Activated CD8-positive, alpha-beta T cell treated with anti-CD3 and anti-CD28 coated beads for 36 hours (primary cell): ENCODE measurements at regions not wholly inside any gene's neighbourhood (a gene's known extent, or its start where the extent isn't known, plus 50 kb on each side); places are given as distances from the start of the nearest gene placed in this dataset.

Experiments
- ATAC-seq: fragments of 200-7000 bp; cut with Tn5 transposase; one replicate; pipeline ENCODE4 v1.10.0; 2021; ENCODE audit warnings: mild to moderate bottlenecking, moderate library complexity
- CTCF ChIA-PET: fragments of 350-600 bp; sonication (Branson Sonifier 250); formaldehyde crosslinking; loops from one replicate; lab custom pipeline; 2021; ENCODE audit warnings: antibody characterized with exemption; lab: Charles Lee
- POLR2A ChIA-PET: fragments of 350-600 bp; sonication (Branson Sonifier 250); formaldehyde crosslinking; loops from one replicate; lab custom pipeline; 2021; ENCODE audit warnings: antibody characterized with exemption; lab: Charles Lee
- DNase-seq: peaks from one replicate; pipeline ENCODE4 v3.0.0-alpha.2; 2020
- H3K27ac Mint-ChIP-seq: one replicate; pipeline ENCODE4 v1.8.0; 2021; ENCODE audit warnings: mild to moderate bottlenecking, mixed read lengths
- H3K27me3 Mint-ChIP-seq: one replicate; pipeline ENCODE4 v1.8.0; 2021; ENCODE audit warnings: mixed read lengths
- H3K36me3 Mint-ChIP-seq: one replicate; pipeline ENCODE4 v1.8.0; 2021; ENCODE audit warnings: low read depth, mixed read lengths
- H3K4me1 Mint-ChIP-seq: one replicate; pipeline ENCODE4 v1.8.0; 2021; ENCODE audit warnings: low read depth, mixed read lengths
- H3K4me3 Mint-ChIP-seq: one replicate; pipeline ENCODE4 v1.8.0; 2021; ENCODE audit warnings: mild to moderate bottlenecking, moderate library complexity, mixed read lengths
- H3K9me3 Mint-ChIP-seq: one replicate; pipeline ENCODE4 v1.8.0; 2021; ENCODE audit warnings: mixed read lengths
- CTCF ChIP-seq: fragments of 200-600 bp; IDR thresholded peaks from one replicate; pipeline ENCODE4 v1.8.0; 2022; ENCODE audit warnings: antibody characterized with exemption, mild to moderate bottlenecking
- intact Hi-C: fragments of 100-400 bp; cut with micrococcal nuclease; formaldehyde crosslinking; loops from one replicate; pipeline ENCODE4 v1.10.0; 2022

DNA sequence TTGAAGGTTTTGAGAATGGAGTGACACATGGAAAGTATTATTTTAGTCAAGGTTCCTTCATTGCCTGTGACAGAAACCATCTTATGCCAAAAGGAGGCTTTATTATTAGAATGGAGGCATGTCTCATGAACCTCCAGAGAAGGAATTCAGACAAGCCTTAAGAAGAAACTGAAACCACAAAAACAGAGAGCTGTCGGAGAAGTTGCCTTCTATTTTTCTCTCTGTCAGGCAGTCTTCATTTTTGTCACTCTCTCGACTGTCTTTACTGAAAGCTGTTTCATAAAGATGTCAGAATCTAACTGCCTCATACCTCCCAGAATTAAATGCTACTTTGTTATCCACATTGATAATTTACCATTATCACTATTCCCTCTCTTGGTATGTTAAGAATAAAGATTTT is 434.7 kb upstream of the ADGRL4 start:
- no peak overlapping the region for H3K4me3 Mint-ChIP-seq
- peaks cover 7% of the 10 kb centered on the region for H3K9me3 Mint-ChIP-seq
- ATAC-seq: no peak
- ChIA-PET POLR2A (no interaction called here), CTCF (no interaction called here)
- no peak for DNase-seq
- H3K27me3 Mint-ChIP-seq: no peaks in the 10 kb centered on the region
- H3K4me1 Mint-ChIP-seq: no peaks in the 10 kb centered on the region
- H3K27ac Mint-ChIP-seq: no peak overlapping the region
- H3K36me3 Mint-ChIP-seq: no peaks in the 10 kb centered on the region
- intact Hi-C loops: no loop called here
- no peak for TF ChIP-seq CTCF

DNA sequence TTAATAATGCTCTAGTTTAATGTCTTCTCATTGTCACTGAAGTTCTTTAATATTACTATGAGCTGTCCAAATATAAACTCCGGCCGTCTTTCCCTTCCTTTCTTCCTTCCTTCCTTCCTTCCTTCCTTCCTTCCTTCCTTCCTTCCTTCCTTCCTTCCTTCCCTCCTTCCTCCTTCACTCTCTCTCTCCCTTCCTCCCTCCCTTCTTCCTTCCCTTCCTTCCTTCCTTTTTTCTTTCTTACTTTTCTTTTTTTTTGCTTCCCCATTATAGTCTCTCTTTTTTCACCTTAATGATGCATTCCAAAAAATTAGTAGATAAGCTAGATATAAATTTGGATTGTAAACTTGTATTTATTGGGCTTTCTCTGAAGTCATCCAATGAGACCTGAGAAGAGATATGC is 431.0 kb upstream of the ADGRL4 start:
- TF ChIP-seq CTCF: no peak
- no peaks in the 10 kb centered on the region for H3K27me3 Mint-ChIP-seq
- peaks cover 3% of the 10 kb centered on the region for H3K9me3 Mint-ChIP-seq
- POLR2A ChIA-PET: no interaction called here
- no peak overlapping the region for H3K27ac Mint-ChIP-seq
- intact Hi-C loops: no loop called here
- ATAC-seq (no peak), DNase-seq (no peak)
- H3K4me1 Mint-ChIP-seq: no peaks in the 10 kb centered on the region
- no peak overlapping the region for H3K4me3 Mint-ChIP-seq
- CTCF ChIA-PET: interaction anchor here (0.7 kb wide), 1 partner anchor 254 kb away, joined by 3 read pairs; no protein-coding TSS in a partner anchor
- H3K36me3 Mint-ChIP-seq: no peaks in the 10 kb centered on the region

GRCh38 chr1:79431340-79431739 is 424.8 kb upstream of the ADGRL4 start:
- CTCF ChIA-PET: no interaction called here
- Mint-ChIP-seq H3K4me3 (no peak overlapping the region), H3K36me3 (no peaks in the 10 kb centered on the region), H3K4me1 (no peaks in the 10 kb centered on the region), H3K27ac (no peak overlapping the region), H3K9me3 (peaks cover 2% of the 10 kb centered on the region), H3K27me3 (no peaks in the 10 kb centered on the region)
- intact Hi-C loops: no loop called here
- ATAC-seq (no peak), DNase-seq (no peak)
- TF ChIP-seq CTCF: no peak
- POLR2A ChIA-PET: interaction anchor here (0.6 kb wide), 1 partner anchor 907 kb away, joined by 3 read pairs; no protein-coding TSS in a partner anchor

DNA sequence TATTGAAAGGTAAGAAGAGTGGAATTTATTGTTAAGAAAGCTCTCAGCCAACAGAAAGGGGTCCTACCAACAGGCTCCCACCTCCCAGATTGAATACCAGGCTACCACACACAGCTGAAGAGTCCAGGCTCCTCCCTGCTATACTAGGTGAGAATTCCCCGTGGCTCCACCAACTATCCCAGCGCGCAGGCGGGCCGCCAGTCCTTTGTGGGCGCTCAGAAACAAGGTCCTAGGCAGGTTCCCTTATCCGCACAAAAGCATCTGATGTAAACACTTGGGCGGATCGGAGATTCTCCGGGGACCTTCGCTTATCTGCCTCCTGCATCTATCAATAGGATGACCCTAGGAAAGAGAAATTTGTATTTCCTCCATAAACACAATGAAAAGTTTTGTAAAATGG is 423.9 kb upstream of the ADGRL4 start:
- no peak overlapping the region for H3K27ac Mint-ChIP-seq
- H3K36me3 Mint-ChIP-seq: no peaks in the 10 kb centered on the region
- ChIA-PET POLR2A (no interaction called here), CTCF (no interaction called here)
- H3K9me3 Mint-ChIP-seq: peaks cover 2% of the 10 kb centered on the region
- ATAC-seq (no peak), DNase-seq (no peak)
- no peak for TF ChIP-seq CTCF
- H3K4me1 Mint-ChIP-seq: no peaks in the 10 kb centered on the region
- intact Hi-C loops: no loop called here
- H3K27me3 Mint-ChIP-seq: no peaks in the 10 kb centered on the region
- no peak overlapping the region for H3K4me3 Mint-ChIP-seq

- ChIA-PET CTCF (interaction anchor here (0.5 to 1.2 kb wide), 3 partner anchors 62 to 74 kb away, joined by 3 read pairs; no protein-coding TSS in a partner anchor), POLR2A (no interaction called here)
- Mint-ChIP-seq H3K27me3 (no peaks in the 10 kb centered on the region), H3K9me3 (peaks cover 2% of the 10 kb centered on the region), H3K36me3 (no peaks in the 10 kb centered on the region), H3K4me1 (no peaks in the 10 kb centered on the region), H3K27ac (no peak overlapping the region), H3K4me3 (no peak overlapping the region)
- TF ChIP-seq CTCF: no peak
- intact Hi-C loops: no loop called here
- DNase-seq (no peak), ATAC-seq (no peak)
Measured at GRCh38 chr1:79422726-79423125, 416.2 kb upstream of the ADGRL4 start.
